ENCODE measurements at regions not wholly inside any gene's neighbourhood (a gene's known extent, or its start where the extent isn't known, plus 50 kb on each side); places are given as distances from the start of the nearest gene placed in this dataset.

DNA sequence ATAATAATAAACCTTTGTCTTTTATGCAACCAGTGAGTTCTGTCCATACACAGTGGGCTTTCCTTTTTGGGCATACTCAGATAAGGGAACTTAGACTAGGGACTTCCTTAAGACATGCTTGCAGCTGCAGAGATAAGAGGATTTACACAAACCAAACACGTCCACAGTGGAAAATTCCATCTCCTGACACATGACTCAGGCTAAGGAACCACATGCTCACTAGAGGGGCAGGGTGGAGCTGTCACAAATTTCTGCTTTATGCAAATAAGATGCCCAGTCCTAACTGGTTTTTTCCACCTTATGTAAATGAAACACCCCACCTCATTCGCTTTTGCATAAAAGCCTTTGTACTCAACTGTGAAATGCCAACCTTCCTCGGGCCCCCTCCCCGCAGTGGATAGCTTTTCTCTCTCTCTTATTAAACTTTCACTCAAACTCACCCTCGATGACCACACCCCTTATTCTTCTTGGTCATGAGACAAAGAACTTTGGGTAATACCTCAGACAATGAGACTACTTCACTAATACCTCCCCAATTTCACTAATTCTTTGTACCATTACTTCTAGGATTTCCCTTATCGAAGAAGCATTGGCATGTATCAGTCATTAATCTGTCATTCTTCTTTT, 170.3 kb upstream of the FTMT start:
- ATAC-seq (ENCODE audit: low FRiP score) (no peak), DNase-seq (ENCODE audit: low spot score) (no peak)
- TF ChIP-seq, protein P1, sequence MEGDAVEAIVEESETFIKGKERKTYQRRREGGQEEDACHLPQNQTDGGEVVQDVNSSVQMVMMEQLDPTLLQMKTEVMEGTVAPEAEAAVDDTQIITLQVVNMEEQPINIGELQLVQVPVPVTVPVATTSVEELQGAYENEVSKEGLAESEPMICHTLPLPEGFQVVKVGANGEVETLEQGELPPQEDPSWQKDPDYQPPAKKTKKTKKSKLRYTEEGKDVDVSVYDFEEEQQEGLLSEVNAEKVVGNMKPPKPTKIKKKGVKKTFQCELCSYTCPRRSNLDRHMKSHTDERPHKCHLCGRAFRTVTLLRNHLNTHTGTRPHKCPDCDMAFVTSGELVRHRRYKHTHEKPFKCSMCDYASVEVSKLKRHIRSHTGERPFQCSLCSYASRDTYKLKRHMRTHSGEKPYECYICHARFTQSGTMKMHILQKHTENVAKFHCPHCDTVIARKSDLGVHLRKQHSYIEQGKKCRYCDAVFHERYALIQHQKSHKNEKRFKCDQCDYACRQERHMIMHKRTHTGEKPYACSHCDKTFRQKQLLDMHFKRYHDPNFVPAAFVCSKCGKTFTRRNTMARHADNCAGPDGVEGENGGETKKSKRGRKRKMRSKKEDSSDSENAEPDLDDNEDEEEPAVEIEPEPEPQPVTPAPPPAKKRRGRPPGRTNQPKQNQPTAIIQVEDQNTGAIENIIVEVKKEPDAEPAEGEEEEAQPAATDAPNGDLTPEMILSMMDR (IDR thresholded peaks at IDR 0.05), result no peak

DNA sequence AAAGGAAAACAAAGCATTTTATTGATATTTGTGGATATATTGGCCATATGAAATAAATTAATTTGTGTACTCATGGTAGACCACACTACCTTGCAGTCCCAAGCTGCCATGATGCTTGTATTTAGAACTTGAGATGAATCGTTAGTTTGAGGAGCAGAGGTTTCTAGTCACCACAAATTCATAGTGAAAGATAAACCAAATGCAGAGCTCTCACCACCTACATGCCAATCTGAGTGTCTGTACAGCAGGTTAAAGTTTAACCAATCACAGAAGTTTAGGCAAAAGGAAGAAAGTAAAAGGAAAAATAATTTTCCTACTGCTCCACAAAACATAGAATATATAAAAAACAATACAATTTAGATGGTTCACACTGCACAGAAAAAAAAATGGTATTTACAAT, 163.6 kb upstream of the FTMT start:
- ATAC-seq (ENCODE audit: low FRiP score), result no peak
- TF ChIP-seq, protein P1 (IDR thresholded peaks at IDR 0.05), result no peak
- DNase-seq (ENCODE audit: low spot score), result no peak

DNA sequence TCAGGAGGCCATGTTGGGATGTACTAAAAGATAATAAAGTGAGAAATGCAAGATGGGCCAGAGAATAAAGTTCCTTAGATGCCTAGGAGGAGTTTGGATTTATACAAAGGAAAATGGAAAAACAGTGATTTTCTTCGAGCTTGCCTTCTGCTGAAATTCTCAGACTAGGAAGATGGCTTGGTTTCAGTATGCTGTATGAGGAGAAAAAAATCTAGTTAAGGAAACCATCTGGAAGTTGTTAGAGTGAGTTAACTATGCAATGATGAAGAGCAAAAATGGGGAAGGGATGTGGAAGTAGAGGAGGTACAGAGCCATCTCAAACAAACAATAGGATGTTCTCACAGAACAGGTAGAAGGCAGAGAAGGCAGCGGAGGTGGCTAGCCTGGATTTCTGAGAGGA, 162.9 kb upstream of the FTMT start:
- TF ChIP-seq, protein P1 (IDR thresholded peaks at IDR 0.05), result no peak
- DNase-seq (ENCODE audit: low spot score) (no peak), ATAC-seq (ENCODE audit: low FRiP score) (no peak)

DNA sequence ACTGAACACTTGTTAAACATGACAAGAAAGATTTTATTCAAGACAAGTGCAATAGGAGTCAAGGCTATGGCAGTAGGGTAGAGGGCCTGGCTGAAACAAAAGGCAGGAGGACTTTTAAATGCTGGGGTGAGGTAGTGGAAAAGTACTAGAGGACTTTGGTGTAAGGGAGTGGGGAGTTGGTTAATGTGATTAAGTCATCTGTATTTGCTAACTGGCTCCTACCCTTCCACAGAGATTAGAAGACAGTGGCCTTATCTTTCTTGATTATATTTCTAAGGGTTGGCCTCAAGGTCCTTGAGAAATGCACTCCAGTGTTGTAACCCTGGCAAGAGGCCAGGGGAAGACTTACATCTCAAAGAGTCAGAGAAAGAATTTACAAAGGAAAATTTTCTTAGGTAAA, 160.2 kb upstream of the FTMT start:
- ATAC-seq (ENCODE audit: low FRiP score), result peak; percentile 76
- TF ChIP-seq, protein P1 (IDR thresholded peaks at IDR 0.05), result no peak
- DNase-seq (ENCODE audit: low spot score), result no peak

DNA sequence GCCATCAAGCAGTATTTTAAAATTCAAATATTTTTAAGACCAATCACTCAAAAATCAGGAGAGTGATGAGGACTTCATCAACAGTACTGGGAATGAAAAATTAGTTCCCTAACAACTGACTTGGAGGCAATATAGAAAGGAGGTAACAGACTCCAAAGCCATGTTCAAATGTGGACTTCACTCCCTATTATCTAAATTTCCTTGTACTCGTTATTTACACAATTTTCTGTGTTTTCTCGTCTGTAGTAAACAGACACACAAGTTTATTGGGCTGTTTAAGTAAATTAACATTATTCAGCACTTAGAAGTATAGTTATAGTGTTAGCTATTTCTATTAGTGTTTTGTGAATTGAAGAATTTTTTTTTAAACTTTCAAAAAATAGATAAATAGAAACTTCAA, 159.5 kb upstream of the FTMT start:
- no peak for ATAC-seq (ENCODE audit: low FRiP score)
- TF ChIP-seq, protein P1 (IDR thresholded peaks at IDR 0.05), result no peak
- no peak for DNase-seq (ENCODE audit: low spot score)

DNA sequence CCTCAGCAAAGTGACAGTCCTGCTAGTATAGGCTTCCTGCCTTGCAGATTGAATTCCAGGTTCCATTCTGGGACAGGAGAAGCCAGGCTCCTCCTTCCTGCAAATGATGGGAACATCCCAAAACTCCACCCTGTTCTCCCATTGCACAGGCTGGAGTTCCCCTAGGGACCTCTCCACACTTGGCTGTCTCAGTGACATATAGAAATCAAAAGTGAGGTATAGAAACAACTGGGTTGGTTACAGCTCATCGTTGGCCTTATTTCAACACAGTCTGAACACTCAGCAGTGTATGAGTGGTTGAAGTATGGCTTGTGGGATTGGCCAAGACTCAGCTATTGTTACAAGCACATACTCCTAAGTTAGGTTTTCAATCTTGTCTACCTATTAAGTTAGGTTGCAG, 157.8 kb upstream of the FTMT start:
- ATAC-seq (ENCODE audit: low FRiP score) (no peak), DNase-seq (ENCODE audit: low spot score) (no peak)
- TF ChIP-seq, protein P1 (IDR thresholded peaks at IDR 0.05), result no peak

DNA sequence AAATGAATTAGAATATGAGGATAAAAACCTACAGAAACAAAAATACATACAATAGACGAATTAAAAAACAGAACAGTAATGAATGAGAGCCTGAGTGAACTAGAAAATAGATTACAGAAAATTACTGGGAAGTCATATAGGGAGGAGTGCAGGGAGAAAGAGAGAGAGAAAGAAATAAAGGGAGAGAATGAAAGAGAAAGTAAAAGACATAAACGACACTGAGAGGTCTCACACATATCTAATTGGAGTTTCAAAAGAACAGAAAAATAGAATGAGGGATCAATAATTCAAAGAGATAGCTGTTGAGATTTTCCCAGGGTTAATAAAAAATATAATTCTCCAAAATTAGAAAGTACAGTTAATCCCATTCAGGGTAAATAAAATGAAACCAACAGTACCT, 156.4 kb upstream of the FTMT start:
- no peak for ATAC-seq (ENCODE audit: low FRiP score)
- DNase-seq (ENCODE audit: low spot score), result no peak
- TF ChIP-seq, protein P1 (IDR thresholded peaks at IDR 0.05), result no peak

All from omental fat pad (tissue), 3 donors.